HG02759 (cell line): ENCODE measurements at regions not wholly inside any gene's neighbourhood (a gene's known extent, or its start where the extent isn't known, plus 50 kb on each side); places are given as distances from the start of the nearest gene placed in this dataset.

ENCODE experiments used
- ATAC-seq: cut with Tn5 transposase; IDR thresholded peaks from one replicate; pipeline ENCODE4 v1.9.1; 2021; ENCODE audit warnings: mild to moderate bottlenecking, moderate library complexity; ENCODE audit not compliant: unreplicated experiment

DNA sequence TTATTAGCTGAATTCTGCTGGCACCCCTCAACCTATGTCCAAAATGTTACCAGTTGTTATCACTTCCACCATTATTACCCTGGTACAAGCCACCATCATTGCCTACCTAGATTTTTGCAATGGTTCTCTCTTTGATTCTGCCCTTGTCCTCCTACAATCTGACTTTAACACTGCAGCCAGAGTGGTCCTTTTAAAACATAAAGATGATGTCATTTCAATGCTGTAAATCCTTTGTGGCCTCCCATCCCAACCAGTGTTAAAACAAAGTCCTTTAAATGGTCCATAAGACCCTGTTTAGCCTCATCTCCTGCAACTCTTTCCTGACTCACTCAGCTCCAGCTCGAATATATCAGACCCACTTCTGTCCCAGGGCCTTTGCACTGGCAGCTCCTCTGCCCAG, 54.9 kb upstream of the FSTL4 start:
- no peak for ATAC-seq

DNA sequence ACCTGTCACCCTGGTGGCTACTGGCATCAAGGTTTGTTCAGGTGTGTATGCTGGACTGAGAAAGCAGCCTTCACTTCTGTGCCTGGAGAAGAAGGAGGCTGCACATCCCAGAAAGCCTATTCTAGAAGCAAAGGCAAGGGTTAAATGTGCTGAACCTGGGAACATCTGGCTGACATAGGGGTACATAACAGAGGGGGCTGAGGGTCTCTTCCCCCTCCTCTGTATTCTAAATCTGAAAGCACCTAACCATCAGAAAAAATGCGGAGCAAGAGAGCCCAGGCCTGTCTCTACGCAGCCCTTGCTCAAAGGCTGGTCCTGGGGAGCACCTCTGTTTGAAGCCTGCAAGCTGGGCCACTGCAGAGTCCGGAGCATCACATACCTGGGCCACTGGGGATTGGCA, 53.2 kb upstream of the FSTL4 start:
- ATAC-seq, result no peak

DNA sequence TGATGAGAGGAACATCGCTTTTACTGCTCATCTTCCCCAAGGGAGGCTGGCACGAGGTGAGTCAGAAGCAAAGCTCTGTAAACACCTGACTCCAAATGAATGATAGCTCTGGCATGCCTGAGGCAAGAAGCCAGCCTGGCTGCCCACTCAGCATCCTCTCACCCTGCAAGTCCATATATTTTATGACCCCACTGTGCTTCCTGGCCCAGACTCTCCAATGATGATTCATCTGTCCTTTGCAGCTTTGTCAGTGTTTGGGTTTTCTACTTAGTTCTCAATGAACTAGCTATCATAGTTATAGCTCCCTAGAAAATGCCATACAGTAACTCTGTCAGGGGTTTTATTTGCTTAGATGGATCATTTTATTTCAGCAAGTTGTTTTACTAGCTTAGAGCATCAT, 52.1 kb upstream of the FSTL4 start:
- no peak for ATAC-seq

DNA sequence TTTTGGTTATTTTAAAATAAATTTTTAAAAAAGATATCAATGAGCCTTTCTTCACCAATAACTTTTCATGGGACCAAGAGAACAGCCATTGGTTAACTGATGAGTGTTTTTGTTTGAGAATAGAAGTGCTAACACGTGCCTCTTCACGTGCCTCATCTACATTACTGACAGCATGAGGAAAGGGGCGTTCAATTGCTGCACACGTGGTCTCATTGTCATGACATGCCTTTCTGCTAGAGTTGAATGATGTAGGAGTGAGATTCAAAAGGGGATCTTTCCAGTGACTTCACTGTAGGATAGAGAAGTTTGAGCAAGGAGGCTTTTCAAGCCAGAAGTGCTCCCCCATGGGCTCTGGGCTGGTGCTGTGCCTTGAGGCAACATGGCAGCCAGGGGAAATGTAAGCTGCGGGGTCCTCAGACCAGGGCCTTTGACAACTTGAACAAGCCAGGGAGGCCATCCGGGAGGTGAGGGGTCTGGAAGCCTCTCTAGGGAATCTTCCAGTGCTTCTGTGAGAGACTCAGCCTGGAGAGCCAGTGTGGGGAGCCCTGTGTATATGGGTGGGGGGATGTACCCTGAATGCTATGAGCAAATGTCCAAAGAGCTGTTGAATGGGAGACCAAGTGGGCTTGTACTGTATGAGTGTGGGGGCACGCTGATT, 51.2 kb upstream of the FSTL4 start:
- no peak for ATAC-seq

DNA sequence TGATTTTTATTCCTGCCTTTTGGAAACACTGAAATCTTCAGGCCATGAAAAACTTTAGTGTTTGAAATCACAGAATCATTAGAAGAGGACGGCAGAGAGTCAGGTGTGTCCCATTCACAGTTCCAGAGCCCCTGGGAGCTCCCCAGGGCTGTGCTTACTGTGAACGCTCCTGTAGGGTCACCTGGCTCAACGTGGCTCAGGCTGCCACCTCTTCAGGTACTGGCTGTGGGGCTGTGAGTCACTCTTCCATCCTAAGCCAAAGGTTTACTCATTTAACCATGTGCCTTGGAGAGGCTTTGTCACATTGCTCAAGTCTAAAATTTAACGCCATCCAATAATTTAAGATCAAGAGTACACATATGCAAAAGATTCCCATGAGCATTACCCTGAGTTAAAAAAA, 50.2 kb upstream of the FSTL4 start:
- no peak for ATAC-seq
